H1 (cell line): ENCODE measurements at regions not wholly inside any gene's neighbourhood (a gene's known extent, or its start where the extent isn't known, plus 50 kb on each side); places are given as distances from the start of the nearest gene placed in this dataset.

Experiments
- CTCF ChIA-PET: fragments of 300-600 bp; sonication (Branson Sonifier 250); formaldehyde crosslinking; loops from one replicate; lab custom pipeline; 2021; ENCODE audit not compliant: partially characterized antibody; lab: Charles Lee
- POLR2A ChIA-PET: fragments of 300-600 bp; sonication (Branson Sonifier 250); formaldehyde crosslinking; loops from one replicate; lab custom pipeline; 2021; ENCODE audit warnings: inconsistent platforms; ENCODE audit not compliant: partially characterized antibody; lab: Charles Lee
- DNase-seq, 2 experiments: peaks; one replicate each; pipeline versions ENCODE4 v3.0.0 to v3.0.0-alpha.2; 2010 to 2022; ENCODE audit warnings: low spot score in 2 of 2, low read depth in 1 of 2, mixed read lengths in 1 of 2
- FAIRE-seq: peaks from 2 replicates; lab custom pipeline; 2011; peaks lifted over from hg19 to GRCh38; lab: Jason Lieb, UNC
- H2AFZ ChIP-seq: 2 replicates; pipeline ENCODE4 v1.8.1; 2012; ENCODE audit warnings: low read length, inconsistent platforms
- H2AK5ac ChIP-seq: 2 replicates; pipeline ENCODE4 v1.6.1; 2013; ENCODE audit warnings: low read depth, low read length
- H2BK120ac ChIP-seq: replicated peaks from 2 replicates; pipeline ENCODE3; 2013; ENCODE audit warnings: low read depth, low read length, inconsistent platforms
- H2BK12ac ChIP-seq: 2 replicates; pipeline ENCODE4 v1.6.1; 2013; ENCODE audit warnings: low read depth, low read length
- H2BK15ac ChIP-seq: 2 replicates; pipeline ENCODE4 v1.6.1; 2013; ENCODE audit warnings: low read length
- H2BK20ac ChIP-seq: 2 replicates; pipeline ENCODE4 v1.6.1; 2013; ENCODE audit warnings: low read length
- H2BK5ac ChIP-seq: 2 replicates; pipeline ENCODE4 v1.6.1; 2013; ENCODE audit warnings: low read depth, low read length
- H3K14ac ChIP-seq: 2 replicates; pipeline ENCODE4 v1.6.1; 2013; ENCODE audit warnings: inconsistent platforms; ENCODE audit not compliant: insufficient read length
- H3K18ac ChIP-seq: 2 replicates; pipeline ENCODE4 v1.6.1; 2013; ENCODE audit warnings: low read length; ENCODE audit errors: extremely low read depth
- H3K23ac ChIP-seq: 2 replicates; pipeline ENCODE4 v1.6.1; 2013; ENCODE audit warnings: inconsistent platforms; ENCODE audit not compliant: insufficient read length
- H3K23me2 ChIP-seq: 2 replicates; pipeline ENCODE4 v1.6.1; 2013; ENCODE audit warnings: low read depth, low read length
- H3K27ac ChIP-seq: 2 replicates; pipeline ENCODE4 v1.6.1; 2011; ENCODE audit warnings: low read depth, low read length, inconsistent platforms
- H3K27me3 ChIP-seq, 4 experiments: replicated peaks in 1 of 4; 1 replicate in 1 of 4; 2 replicates in 3 of 4; pipeline versions ENCODE4 v1.6.1 to v1.8.1; 2011 to 2013; ENCODE audit warnings: low read length in 3 of 4, mild to moderate bottlenecking in 3 of 4, inconsistent platforms in 2 of 4, mixed read lengths in 2 of 4, moderate library complexity in 1 of 4; ENCODE audit not compliant: control insufficient read depth in 3 of 4, insufficient read depth in 3 of 4; ENCODE audit errors: extremely low read depth in 1 of 4
- H3K36me3 ChIP-seq, 4 experiments: 2 replicates each; pipeline versions ENCODE4 v1.6.1 to v1.8.1; 2011 to 2013; ENCODE audit warnings: mild to moderate bottlenecking in 4 of 4, low read length in 3 of 4, moderate library complexity in 2 of 4, control low read depth in 1 of 4, inconsistent platforms in 1 of 4; ENCODE audit not compliant: insufficient read depth in 4 of 4, control insufficient read depth in 2 of 4
- H3K4ac ChIP-seq: replicated peaks from 2 replicates; pipeline ENCODE3; 2013; ENCODE audit warnings: low read length, low read depth, mixed read lengths, inconsistent platforms; ENCODE audit not compliant: insufficient read length
- H3K4me1 ChIP-seq, 4 experiments: replicated peaks in 1 of 4; 1 replicate in 1 of 4; 2 replicates in 3 of 4; pipeline versions ENCODE4 v1.6.1 to v1.8.1; 2011 to 2013; ENCODE audit warnings: low read length in 3 of 4, inconsistent platforms in 2 of 4, mixed read lengths in 1 of 4; ENCODE audit not compliant: insufficient read depth in 4 of 4, control insufficient read depth in 3 of 4
- H3K4me2 ChIP-seq, 2 experiments: 2 replicates each; pipeline versions ENCODE4 v1.6.1 to v1.8.1; 2011 to 2013; ENCODE audit warnings: low read depth in 2 of 2, low read length in 2 of 2, control low read depth in 1 of 2, inconsistent platforms in 1 of 2, mild to moderate bottlenecking in 1 of 2; ENCODE audit not compliant: insufficient read depth in 1 of 2
- H3K4me3 ChIP-seq, 4 experiments: fragments of 200-600, 300-600 bp in 1 of 4; sonication (generic), shearing (Covaris generic), sonication (Bioruptor Twin) in 1 of 4; 2 replicates each; pipeline versions ENCODE4 v1.5.1 to v1.8.1; 2011 to 2016; ENCODE audit warnings: low read length in 4 of 4, low read depth in 3 of 4, control low read depth in 2 of 4, inconsistent platforms in 2 of 4, mild to moderate bottlenecking in 2 of 4, mixed read lengths in 1 of 4, moderate library complexity in 1 of 4; ENCODE audit not compliant: insufficient read depth in 2 of 4; ENCODE audit errors: extremely low read depth in 1 of 4
- H3K56ac ChIP-seq: replicated peaks from 2 replicates; pipeline ENCODE3; 2013; ENCODE audit warnings: low read depth, mild to moderate bottlenecking, mixed read lengths, low read length, inconsistent platforms; ENCODE audit not compliant: insufficient read length
- H3K79me1 ChIP-seq: 2 replicates; pipeline ENCODE4 v1.6.1; 2013; ENCODE audit warnings: low read depth, low read length, control low read depth
- H3K79me2 ChIP-seq, 2 experiments: 2 replicates each; pipeline versions ENCODE4 v1.6.1 to v1.8.1; 2012 to 2013; ENCODE audit warnings: low read length in 2 of 2, mild to moderate bottlenecking in 2 of 2, inconsistent platforms in 1 of 2; ENCODE audit not compliant: insufficient read depth in 2 of 2, control insufficient read depth in 1 of 2
- H3K9ac ChIP-seq, 4 experiments: replicated peaks in 1 of 4; 1 replicate in 1 of 4; 2 replicates in 3 of 4; pipeline versions ENCODE4 v1.6.1 to v1.8.1; 2011 to 2013; ENCODE audit warnings: low read depth in 3 of 4, low read length in 3 of 4, control low read depth in 2 of 4, mild to moderate bottlenecking in 2 of 4, moderate library complexity in 2 of 4, inconsistent platforms in 1 of 4; ENCODE audit errors: extremely low read depth in 1 of 4
- H3K9me3 ChIP-seq, 2 experiments: 2 replicates each; pipeline versions ENCODE4 v1.6.1 to v1.8.1; 2012 to 2013; ENCODE audit warnings: mild to moderate bottlenecking in 2 of 2, moderate library complexity in 2 of 2, control low read depth in 1 of 2, inconsistent platforms in 1 of 2, low read depth in 1 of 2, low read length in 1 of 2, mixed read lengths in 1 of 2; ENCODE audit not compliant: insufficient read depth in 2 of 2
- H4K20me1 ChIP-seq, 2 experiments: replicated peaks in 1 of 2; 2 replicates each; pipeline versions ENCODE3 to v1.8.1; 2011 to 2013; ENCODE audit warnings: inconsistent platforms in 2 of 2, low read length in 2 of 2, mild to moderate bottlenecking in 1 of 2; ENCODE audit not compliant: insufficient read depth in 2 of 2, control insufficient read depth in 1 of 2
- H4K5ac ChIP-seq: 2 replicates; pipeline ENCODE4 v1.6.1; 2013; ENCODE audit warnings: low read length, low read depth, mixed read lengths, inconsistent platforms; ENCODE audit not compliant: insufficient read length
- H4K8ac ChIP-seq: 2 replicates; pipeline ENCODE4 v1.8.0; 2013; ENCODE audit warnings: mild to moderate bottlenecking, moderate library complexity, low read length, inconsistent platforms; ENCODE audit not compliant: insufficient read depth; ENCODE audit errors: extremely low read depth
- H4K91ac ChIP-seq: replicated peaks from 2 replicates; pipeline ENCODE3; 2013; ENCODE audit warnings: low read length, mixed read lengths, inconsistent platforms; ENCODE audit not compliant: insufficient read length
- BACH1 ChIP-seq: IDR thresholded peaks from 2 replicates; pipeline ENCODE4 v1.6.1; 2012; ENCODE audit warnings: low read length, improper control_type of control experiment
- CEBPB ChIP-seq: IDR thresholded peaks from 2 replicates; pipeline ENCODE4 v1.6.1; 2012; ENCODE audit warnings: low read depth, low read length
- FOSL1 ChIP-seq: IDR thresholded peaks from 2 replicates; pipeline ENCODE4 v1.6.1; 2011; ENCODE audit warnings: mild to moderate bottlenecking, low read depth, low read length, moderate library complexity; ENCODE audit not compliant: insufficient read depth
- KDM1A ChIP-seq: fragments of 200-600, 300-600 bp; sonication (generic); IDR thresholded peaks from 2 replicates; pipeline ENCODE4 v1.7.1; 2016; ENCODE audit warnings: mild to moderate bottlenecking, low read length, borderline replicate concordance
- KDM5A ChIP-seq: fragments of 200-600 bp; IDR thresholded peaks from 2 replicates; pipeline ENCODE4 v1.7.1; 2012; ENCODE audit warnings: mild to moderate bottlenecking, low read length, inconsistent platforms, mixed read lengths
- NRF1 ChIP-seq: IDR thresholded peaks from 2 replicates; pipeline ENCODE4 v1.6.1; 2011; ENCODE audit warnings: mild to moderate bottlenecking, low read depth, low read length, improper control_type of control experiment
- RNF2 ChIP-seq: fragments of 200-900, 300-1000 bp; sonication (generic); IDR thresholded peaks from 2 replicates; pipeline ENCODE4 v1.7.1; 2016; ENCODE audit warnings: borderline replicate concordance, low read depth, mild to moderate bottlenecking, antibody characterized with exemption, low read length; ENCODE audit not compliant: poor library complexity, severe bottlenecking; ENCODE audit errors: missing control alignments
- TCF12 ChIP-seq: IDR thresholded peaks from 2 replicates; pipeline ENCODE4 v1.6.1; 2011; ENCODE audit warnings: low read depth, mild to moderate bottlenecking, low read length
- WGBS, 2 experiments: shearing (Covaris generic) in 1 of 2; methylation state at CpG; one replicate each; pipeline versions ENCODE4 v1.1.6 to v1.1.7; 2013 to 2015; ENCODE audit warnings: low lambda C conversion rate in 2 of 2, mixed read lengths in 2 of 2, inconsistent platforms in 1 of 2, low coverage in 1 of 2, missing lambda C conversion rate in 1 of 2; ENCODE audit not compliant: insufficient replicate concordance in 2 of 2, insufficient coverage in 1 of 2, insufficient read length in 1 of 2; ENCODE audit errors: extremely low coverage in 1 of 2, missing lambda C conversion rate in 1 of 2; 5-methylcytosine and 5-hydroxymethylcytosine counted together
- TF ChIP-seq, protein P1 (sequence below), 3 experiments: IDR thresholded peaks; 1 replicate in 2 of 3; 2 replicates in 1 of 3; pipeline versions ENCODE4 v1.5.1 to v1.6.1; 2011; ENCODE audit warnings: low read length in 3 of 3, mild to moderate bottlenecking in 3 of 3, inconsistent platforms in 2 of 3, low read depth in 1 of 3, moderate library complexity in 1 of 3; ENCODE audit not compliant: insufficient read depth in 1 of 3; ENCODE audit errors: control extremely low read depth in 1 of 3
- TF ChIP-seq, protein P2 (sequence below): IDR thresholded peaks from 2 replicates; pipeline ENCODE4 v1.6.1; 2012; ENCODE audit warnings: low read length, inconsistent platforms

DNA sequence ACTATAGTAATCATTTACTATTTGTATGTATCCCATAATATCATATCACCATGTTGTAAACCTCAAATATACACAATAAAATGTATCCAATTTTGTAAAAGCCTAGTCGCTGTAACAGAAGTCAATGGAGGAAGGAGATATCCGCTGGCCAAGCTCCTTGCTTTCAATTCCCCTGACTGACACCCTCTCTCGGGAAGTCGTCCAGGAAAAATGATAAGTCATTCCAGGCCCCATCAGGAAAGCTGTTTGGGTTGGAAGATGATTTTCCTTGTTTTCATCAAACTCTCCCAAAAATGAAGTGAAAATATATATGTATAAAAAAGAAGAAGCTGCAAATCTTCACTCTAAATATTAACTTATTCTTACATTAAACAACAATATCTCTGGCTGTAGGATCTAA, 52.2 kb upstream of the GABRB2 start:
- no peak overlapping the region for H2BK5ac ChIP-seq
- no peak overlapping the region for H3K4ac ChIP-seq
- no peak overlapping the region for H3K14ac ChIP-seq
- no peak overlapping the region for H3K27ac ChIP-seq
- H3K4me1 ChIP-seq, result no peaks in the 10 kb centered on the region
- no peaks in the 10 kb centered on the region for H3K36me3 ChIP-seq
- no peak overlapping the region for H4K8ac ChIP-seq
- no peak overlapping the region for H2BK15ac ChIP-seq
- no peak overlapping the region for H3K23ac ChIP-seq
- H3K27me3 ChIP-seq, result no peaks in the 10 kb centered on the region
- H3K56ac ChIP-seq, result no peak overlapping the region
- H3K9ac ChIP-seq, result no peak overlapping the region
- H2BK20ac ChIP-seq, result no peak overlapping the region
- ChIA-PET CTCF (interaction anchor here (0.7 to 2.3 kb wide), 4 partner anchors 9 to 1160 kb away, joined by 3 to 6 read pairs (median 4); no protein-coding TSS in a partner anchor), POLR2A (no interaction called here)
- H3K79me1 ChIP-seq, result no peaks in the 10 kb centered on the region
- H4K20me1 ChIP-seq, result no peaks in the 10 kb centered on the region
- H2BK120ac ChIP-seq, result no peak overlapping the region
- no peak overlapping the region for H2BK12ac ChIP-seq
- no peak overlapping the region for H4K5ac ChIP-seq
- no peak overlapping the region for H4K91ac ChIP-seq
- no peaks in the 10 kb centered on the region; the same call in 1 of the 2 replicates for H3K23me2 ChIP-seq
- H2AK5ac ChIP-seq, result no peak overlapping the region
- FAIRE-seq (no peak), DNase-seq (no peak)
- no peaks in the 10 kb centered on the region for H3K79me2 ChIP-seq
- no peak overlapping the region for H3K4me2 ChIP-seq
- H2AFZ ChIP-seq, result no peak overlapping the region
- no peak overlapping the region for H3K4me3 ChIP-seq
- no peaks in the 10 kb centered on the region for H3K9me3 ChIP-seq
- 90% methylated on average over 4 of the region's 4 CpGs; no CpG with 5 or more reads in 1 of the 2 experiments for WGBS, 2 experiments
- H3K18ac ChIP-seq, result no peak overlapping the region
- TF ChIP-seq, protein P1, sequence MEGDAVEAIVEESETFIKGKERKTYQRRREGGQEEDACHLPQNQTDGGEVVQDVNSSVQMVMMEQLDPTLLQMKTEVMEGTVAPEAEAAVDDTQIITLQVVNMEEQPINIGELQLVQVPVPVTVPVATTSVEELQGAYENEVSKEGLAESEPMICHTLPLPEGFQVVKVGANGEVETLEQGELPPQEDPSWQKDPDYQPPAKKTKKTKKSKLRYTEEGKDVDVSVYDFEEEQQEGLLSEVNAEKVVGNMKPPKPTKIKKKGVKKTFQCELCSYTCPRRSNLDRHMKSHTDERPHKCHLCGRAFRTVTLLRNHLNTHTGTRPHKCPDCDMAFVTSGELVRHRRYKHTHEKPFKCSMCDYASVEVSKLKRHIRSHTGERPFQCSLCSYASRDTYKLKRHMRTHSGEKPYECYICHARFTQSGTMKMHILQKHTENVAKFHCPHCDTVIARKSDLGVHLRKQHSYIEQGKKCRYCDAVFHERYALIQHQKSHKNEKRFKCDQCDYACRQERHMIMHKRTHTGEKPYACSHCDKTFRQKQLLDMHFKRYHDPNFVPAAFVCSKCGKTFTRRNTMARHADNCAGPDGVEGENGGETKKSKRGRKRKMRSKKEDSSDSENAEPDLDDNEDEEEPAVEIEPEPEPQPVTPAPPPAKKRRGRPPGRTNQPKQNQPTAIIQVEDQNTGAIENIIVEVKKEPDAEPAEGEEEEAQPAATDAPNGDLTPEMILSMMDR (IDR thresholded peaks at IDR 0.05; ENCODE audit: control extremely low read depth in 1 of 3, insufficient read depth in 1 of 3, low read depth in 1 of 3, low read length in 3 of 3), result no peak
- TF ChIP-seq, protein P2, sequence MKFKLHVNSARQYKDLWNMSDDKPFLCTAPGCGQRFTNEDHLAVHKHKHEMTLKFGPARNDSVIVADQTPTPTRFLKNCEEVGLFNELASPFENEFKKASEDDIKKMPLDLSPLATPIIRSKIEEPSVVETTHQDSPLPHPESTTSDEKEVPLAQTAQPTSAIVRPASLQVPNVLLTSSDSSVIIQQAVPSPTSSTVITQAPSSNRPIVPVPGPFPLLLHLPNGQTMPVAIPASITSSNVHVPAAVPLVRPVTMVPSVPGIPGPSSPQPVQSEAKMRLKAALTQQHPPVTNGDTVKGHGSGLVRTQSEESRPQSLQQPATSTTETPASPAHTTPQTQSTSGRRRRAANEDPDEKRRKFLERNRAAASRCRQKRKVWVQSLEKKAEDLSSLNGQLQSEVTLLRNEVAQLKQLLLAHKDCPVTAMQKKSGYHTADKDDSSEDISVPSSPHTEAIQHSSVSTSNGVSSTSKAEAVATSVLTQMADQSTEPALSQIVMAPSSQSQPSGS, result no peak
- TF ChIP-seq FOSL1 (no peak), RNF2 (no peak), KDM1A (no peak), CEBPB (no peak), KDM5A (no peak), BACH1 (no peak), NRF1 (no peak), TCF12 (no peak)
